ENCODE measurements at regions not wholly inside any gene's neighbourhood (a gene's known extent, or its start where the extent isn't known, plus 50 kb on each side); places are given as distances from the start of the nearest gene placed in this dataset.
"Not testable (repeated sequence)": the region's sequence is repeated elsewhere in the genome, so short reads cannot be mapped to it uniquely, and the experiment has no call there.

GRCh38 chr1:67551375-67551774 lies 121.2 kb upstream of the SERBP1 start:
- no peaks in the 10 kb centered on the region for H3K36me3 ChIP-seq
- H3K4me1 ChIP-seq, result no peaks in the 10 kb centered on the region
- H3K4me3 ChIP-seq, result no peak overlapping the region
- intact Hi-C loops (cut with DNase I; ENCODE audit: low total_unique reads), result no loop called here
- no peaks in the 10 kb centered on the region for H3K27me3 ChIP-seq
- H3K27ac ChIP-seq, result no peak overlapping the region
- no peak for TF ChIP-seq POLR2A (IDR thresholded peaks at IDR 0.05)
- TF ChIP-seq, protein P1, sequence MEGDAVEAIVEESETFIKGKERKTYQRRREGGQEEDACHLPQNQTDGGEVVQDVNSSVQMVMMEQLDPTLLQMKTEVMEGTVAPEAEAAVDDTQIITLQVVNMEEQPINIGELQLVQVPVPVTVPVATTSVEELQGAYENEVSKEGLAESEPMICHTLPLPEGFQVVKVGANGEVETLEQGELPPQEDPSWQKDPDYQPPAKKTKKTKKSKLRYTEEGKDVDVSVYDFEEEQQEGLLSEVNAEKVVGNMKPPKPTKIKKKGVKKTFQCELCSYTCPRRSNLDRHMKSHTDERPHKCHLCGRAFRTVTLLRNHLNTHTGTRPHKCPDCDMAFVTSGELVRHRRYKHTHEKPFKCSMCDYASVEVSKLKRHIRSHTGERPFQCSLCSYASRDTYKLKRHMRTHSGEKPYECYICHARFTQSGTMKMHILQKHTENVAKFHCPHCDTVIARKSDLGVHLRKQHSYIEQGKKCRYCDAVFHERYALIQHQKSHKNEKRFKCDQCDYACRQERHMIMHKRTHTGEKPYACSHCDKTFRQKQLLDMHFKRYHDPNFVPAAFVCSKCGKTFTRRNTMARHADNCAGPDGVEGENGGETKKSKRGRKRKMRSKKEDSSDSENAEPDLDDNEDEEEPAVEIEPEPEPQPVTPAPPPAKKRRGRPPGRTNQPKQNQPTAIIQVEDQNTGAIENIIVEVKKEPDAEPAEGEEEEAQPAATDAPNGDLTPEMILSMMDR (IDR thresholded peaks at IDR 0.05), result no peak
- DNase-seq, result no peak
- no peaks in the 10 kb centered on the region for H3K9me3 ChIP-seq

DNA sequence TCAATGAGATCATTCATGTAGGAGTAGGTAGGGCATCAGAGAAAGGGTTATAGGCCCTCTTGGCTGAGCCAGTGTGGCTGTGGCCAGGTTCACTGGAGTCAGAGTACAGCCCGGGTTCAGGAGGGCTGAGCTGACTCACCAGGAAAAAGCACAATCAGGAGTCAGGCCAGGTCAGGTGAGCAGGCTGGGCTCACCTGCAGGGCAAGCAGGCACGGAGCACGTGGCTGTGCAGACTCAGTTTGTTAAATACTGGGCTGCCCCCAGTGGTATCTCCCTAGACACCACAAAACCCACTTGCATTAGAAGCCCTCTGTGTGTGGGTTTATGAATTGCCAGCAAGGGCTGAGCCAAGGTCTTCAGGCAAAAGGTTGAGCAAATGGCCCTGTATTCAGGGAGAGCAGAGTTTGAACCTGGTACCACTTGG lies 122.1 kb upstream of the SERBP1 start:
- Histone ChIP-seq H3K9me3 (no peaks in the 10 kb centered on the region), H3K27me3 (no peaks in the 10 kb centered on the region), H3K4me3 (no peak overlapping the region), H3K36me3 (no peaks in the 10 kb centered on the region), H3K4me1 (no peaks in the 10 kb centered on the region), H3K27ac (no peak overlapping the region)
- TF ChIP-seq, protein P1 (IDR thresholded peaks at IDR 0.05), result no peak
- TF ChIP-seq POLR2A (IDR thresholded peaks at IDR 0.05), result no peak
- intact Hi-C loops (cut with DNase I; ENCODE audit: low total_unique reads), result no loop called here
- no peak for DNase-seq

DNA sequence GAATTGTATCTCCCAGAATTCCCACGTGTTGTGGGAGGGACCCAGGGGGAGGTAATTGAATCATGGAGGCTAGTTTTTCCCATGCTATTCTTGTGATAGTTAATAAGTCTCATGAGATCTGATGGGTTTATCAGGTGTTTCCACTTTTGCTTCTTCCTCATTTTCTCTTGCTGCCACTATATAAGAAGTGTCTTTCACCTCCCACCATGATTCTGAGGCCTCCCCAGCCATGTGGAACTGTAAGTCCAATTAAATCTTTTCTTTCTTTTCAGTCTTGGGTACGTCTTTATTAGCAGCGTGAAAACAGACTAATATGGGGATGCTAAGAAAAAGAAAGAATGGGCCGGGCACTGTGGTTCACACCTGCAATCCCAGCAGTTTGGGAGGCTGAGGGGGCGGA lies 124.0 kb upstream of the SERBP1 start:
- intact Hi-C loops (cut with DNase I; ENCODE audit: low total_unique reads); DNase-seq; H3K4me1 ChIP-seq; H3K9me3 ChIP-seq; H3K27me3 ChIP-seq; H3K4me3 ChIP-seq; H3K36me3 ChIP-seq; H3K27ac ChIP-seq: not testable (repeated sequence)

- H3K9me3 ChIP-seq, result no peaks in the 10 kb centered on the region
- peaks cover 0 to 5% of the 10 kb centered on the region in 2 donors for H3K4me1 ChIP-seq
- no peaks in the 10 kb centered on the region for H3K27me3 ChIP-seq
- H3K4me3 ChIP-seq, result no peak overlapping the region
- no peaks in the 10 kb centered on the region for H3K36me3 ChIP-seq
- intact Hi-C loops (cut with DNase I; ENCODE audit: low total_unique reads), result no loop called here
- DNase-seq, result no peak
- TF ChIP-seq, protein P1 (IDR thresholded peaks at IDR 0.05), result no peak
- TF ChIP-seq POLR2A (IDR thresholded peaks at IDR 0.05), result no peak
- H3K27ac ChIP-seq, result no peak overlapping the region
Observed at GRCh38 chr1:67555461-67556296, 125.5 kb upstream of the SERBP1 start.

GRCh38 chr1:67556297-67556900 lies 126.2 kb upstream of the SERBP1 start:
- no peak for TF ChIP-seq POLR2A (IDR thresholded peaks at IDR 0.05)
- intact Hi-C loops (cut with DNase I; ENCODE audit: low total_unique reads), result no loop called here
- Histone ChIP-seq H3K36me3 (no peaks in the 10 kb centered on the region), H3K4me3 (no peak overlapping the region), H3K4me1 (peaks cover 0 to 5% of the 10 kb centered on the region in 2 donors), H3K27ac (no peak overlapping the region), H3K27me3 (no peaks in the 10 kb centered on the region), H3K9me3 (no peaks in the 10 kb centered on the region)
- no peak for DNase-seq

- intact Hi-C loops (cut with DNase I; ENCODE audit: low total_unique reads), result no loop called here
- peaks cover 0 to 5% of the 10 kb centered on the region in 2 donors for H3K4me1 ChIP-seq
- H3K4me3 ChIP-seq, result no peak overlapping the region
- TF ChIP-seq, protein P1 (IDR thresholded peaks at IDR 0.05), result no peak
- TF ChIP-seq POLR2A (IDR thresholded peaks at IDR 0.05), result no peak
- no peaks in the 10 kb centered on the region for H3K36me3 ChIP-seq
- no peak overlapping the region for H3K27ac ChIP-seq
- H3K9me3 ChIP-seq, result no peaks in the 10 kb centered on the region
- H3K27me3 ChIP-seq, result no peaks in the 10 kb centered on the region
- no peak for DNase-seq
Observed at GRCh38 chr1:67557696-67558448, 127.1 kb upstream of the GADD45A start.
